ENCODE measurements at regions not wholly inside any gene's neighbourhood (a gene's known extent, or its start where the extent isn't known, plus 50 kb on each side); places are given as distances from the start of the nearest gene placed in this dataset.
A peak's percentile ranks its signal among the peaks of the same experiment; 100 is the strongest.

- DNase-seq: no peak
These were observed 584.4 kb downstream of the INHBA start for GRCh38 chr7:41118486-41118885.

DNA sequence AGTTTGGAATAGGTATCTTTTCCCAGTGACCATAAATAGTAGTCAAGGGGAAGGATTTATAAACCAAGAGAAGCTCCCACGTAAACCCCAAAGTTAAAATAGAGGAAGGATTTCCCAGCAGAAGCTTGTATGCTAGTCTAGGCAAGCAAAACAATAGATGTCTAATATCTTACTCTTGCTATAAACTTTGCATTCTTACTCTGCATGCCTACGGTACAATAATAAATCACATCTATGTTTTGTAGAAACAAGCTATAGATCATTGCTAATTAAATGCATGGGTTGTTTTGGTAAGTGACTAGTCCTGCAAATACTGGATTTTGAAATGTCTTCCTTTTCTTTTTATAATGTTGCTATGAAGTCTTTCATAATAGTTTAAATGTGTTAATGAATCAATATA, 585.5 kb downstream of the INHBA start:
- no peak for DNase-seq

- no peak for DNase-seq
These were observed 586.1 kb downstream of the INHBA start for GRCh38 chr7:41116817-41117216.

DNA sequence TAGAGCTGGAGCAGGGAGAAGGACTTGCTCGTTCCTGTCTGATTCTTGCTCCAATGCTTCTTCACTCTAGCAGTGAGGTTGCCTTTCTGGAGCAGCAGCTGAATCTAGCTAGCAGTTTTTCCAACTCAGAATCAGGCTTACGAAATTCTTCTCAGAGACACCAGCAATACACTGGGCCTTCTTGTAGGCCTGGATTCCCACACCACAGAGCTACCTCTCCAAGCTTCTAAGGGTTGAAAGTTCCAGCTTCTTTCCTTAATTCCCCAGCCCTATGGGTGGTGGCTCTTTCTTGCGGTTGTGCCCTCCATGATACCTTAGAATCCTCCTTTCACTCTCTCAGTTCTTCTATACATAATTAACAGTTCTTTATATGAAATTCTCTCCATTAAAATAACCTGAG, 586.6 kb downstream of the INHBA start:
- DNase-seq: no peak

GRCh38 chr7:41114691-41115090, 588.2 kb downstream of the INHBA start:
- DNase-seq: no peak

GRCh38 chr7:41114131-41114530, 588.8 kb downstream of the INHBA start:
- DNase-seq: no peak

- DNase-seq: no peak
These were observed 589.2 kb downstream of the INHBA start for GRCh38 chr7:41113719-41114118.

GRCh38 chr7:41110186-41110585, 592.7 kb downstream of the INHBA start:
- no peak for DNase-seq

DNA sequence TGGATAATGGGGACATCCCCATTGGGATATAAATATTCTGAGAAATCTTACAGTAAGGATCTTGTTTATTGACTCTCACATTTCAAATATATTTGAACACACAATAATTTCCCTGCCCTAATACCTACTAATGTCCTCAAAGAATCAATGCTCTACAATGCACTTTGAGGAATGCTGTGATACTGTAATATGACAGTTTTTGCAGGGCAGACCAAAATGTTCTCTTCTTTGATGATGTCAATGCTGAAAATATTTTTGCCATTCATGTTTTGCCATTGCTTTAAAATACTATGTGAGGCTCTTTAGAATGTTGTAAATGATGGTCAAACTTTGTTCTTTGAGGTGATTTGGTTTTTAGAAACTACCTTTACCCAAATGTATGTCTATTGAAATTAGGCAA, 594.1 kb downstream of the INHBA start:
- no peak for DNase-seq

GRCh38 chr7:41107938-41108448, 594.9 kb downstream of the INHBA start:
- DNase-seq: no peak

- no peak for DNase-seq
These were observed 595.5 kb downstream of the INHBA start for GRCh38 chr7:41107330-41107937.

DNA sequence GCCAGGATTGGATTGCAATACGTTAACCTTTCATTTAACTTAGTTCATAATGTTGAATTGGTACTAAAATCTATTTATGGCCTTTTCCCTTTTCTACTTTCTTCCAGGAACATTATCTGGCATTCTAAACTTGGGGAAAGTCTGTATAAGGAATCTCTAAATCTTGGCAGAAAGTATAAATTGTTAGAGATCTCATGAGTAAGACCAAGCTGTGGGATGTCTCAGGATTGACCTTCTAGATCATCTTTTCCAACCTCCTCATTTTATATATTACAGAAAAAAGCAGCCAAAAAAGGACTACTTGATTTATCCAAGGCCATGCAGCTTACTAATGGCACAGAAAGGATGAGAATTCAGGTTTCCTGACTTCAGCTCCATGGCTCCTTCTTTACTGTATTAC, 598.3 kb downstream of the INHBA start:
- no peak for DNase-seq

GRCh38 chr7:41103331-41103730, 599.6 kb downstream of the INHBA start:
- DNase-seq: peak; percentile 88

DNA sequence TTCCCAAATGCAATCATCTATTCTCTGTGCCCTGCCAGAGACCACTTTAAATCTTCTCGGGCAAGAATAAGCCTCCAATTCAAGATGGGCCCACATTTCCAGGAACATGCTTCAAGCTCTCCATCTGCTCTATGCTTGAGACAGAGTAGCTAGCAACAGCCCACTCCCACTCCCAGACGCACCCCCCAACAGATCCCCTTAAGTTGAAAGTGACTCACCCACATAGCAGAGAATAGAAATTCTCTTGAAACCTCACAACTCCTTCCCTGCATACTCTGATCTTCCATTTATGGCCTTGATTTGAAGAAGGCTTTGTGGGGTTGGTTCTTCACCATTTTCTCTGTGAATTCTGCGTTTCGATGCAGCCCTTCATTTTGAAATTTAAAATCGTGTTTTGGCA, 604.0 kb downstream of the INHBA start:
- no peak for DNase-seq

DNA sequence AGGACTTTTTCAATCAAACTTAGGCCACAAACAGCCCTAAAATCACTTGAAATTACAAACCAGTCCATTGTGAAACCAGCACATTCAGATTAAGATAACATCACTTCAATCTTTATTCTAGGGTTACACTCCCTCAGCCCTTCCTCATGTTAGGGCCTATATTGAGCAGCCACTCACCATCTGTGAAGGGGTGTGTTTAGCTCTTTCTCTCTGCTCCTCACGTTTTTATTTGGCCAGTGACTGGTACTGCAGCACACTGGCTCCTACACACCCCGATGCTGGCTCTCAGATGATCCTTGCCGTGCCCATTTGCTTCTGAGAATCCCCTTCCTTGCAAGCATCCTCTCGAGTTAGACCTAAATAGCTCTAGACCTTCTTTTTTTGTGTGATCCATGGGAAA, 604.5 kb downstream of the INHBA start:
- no peak for DNase-seq

GRCh38 chr7:41097501-41097900, 605.4 kb downstream of the INHBA start:
- no peak for DNase-seq

GRCh38 chr7:41096917-41097316, 606.0 kb downstream of the INHBA start:
- no peak for DNase-seq

GRCh38 chr7:41093141-41093540, 609.7 kb downstream of the INHBA start:
- no peak for DNase-seq

GRCh38 chr7:41085244-41085643, 617.6 kb downstream of the INHBA start:
- no peak for DNase-seq

- no peak for DNase-seq
These were observed 618.5 kb downstream of the INHBA start for GRCh38 chr7:41084381-41084780.

GRCh38 chr7:41069635-41070034, 633.3 kb downstream of the INHBA start:
- no peak for DNase-seq

- DNase-seq: no peak
These were observed 635.3 kb downstream of the INHBA start for GRCh38 chr7:41067576-41067975.

GRCh38 chr7:41065663-41066062, 637.2 kb downstream of the INHBA start:
- no peak for DNase-seq

- peak; percentile 73 for DNase-seq
These were observed 639.8 kb downstream of the INHBA start for GRCh38 chr7:41063116-41063515.

DNA sequence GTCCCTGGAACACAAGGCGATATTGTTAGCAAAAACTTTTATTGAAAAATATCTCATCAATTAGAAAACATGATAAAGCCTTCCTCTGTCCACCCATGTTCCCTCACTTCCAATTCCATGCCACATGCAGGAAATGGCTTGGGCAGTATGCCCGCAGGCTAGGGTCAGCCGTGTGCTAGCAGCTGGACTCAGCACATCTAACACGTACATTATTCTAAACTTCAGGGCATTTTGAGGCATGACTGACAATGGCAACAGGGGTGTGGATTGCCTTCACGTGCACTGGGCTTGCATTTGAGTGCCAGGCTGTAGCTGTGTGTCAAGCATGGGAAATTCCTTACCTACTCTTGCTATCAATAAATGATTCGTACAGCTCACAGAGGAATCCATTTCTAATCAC, 642.1 kb downstream of the INHBA start:
- DNase-seq: no peak

- DNase-seq: no peak
These were observed 643.1 kb downstream of the INHBA start for GRCh38 chr7:41059796-41060195.

Measured in inflammatory macrophage treated with lipopolysaccharide for 4 hours (primary cell).